HCT116 (cell line): ENCODE measurements at regions not wholly inside any gene's neighbourhood (a gene's known extent, or its start where the extent isn't known, plus 50 kb on each side); places are given as distances from the start of the nearest gene placed in this dataset.

Experiments
- ATAC-seq: fragments of 200-7000 bp; cut with Tn5 transposase; 2 replicates; pipeline ENCODE4 v1.9.1; 2020; ENCODE audit warnings: mild to moderate bottlenecking, moderate library complexity
- BruUV-seq: library from RNA; stranded (reverse); fragments of 400-500 nt; replicated peaks from 2 replicates; lab custom pipeline; 2021; lab: Mats Ljungman, UMichigan
- CTCF ChIA-PET: fragments of 300-600 bp; sonication (Branson Sonifier 250); formaldehyde crosslinking; loops from one replicate; lab custom pipeline; 2021; ENCODE audit warnings: antibody characterized with exemption; lab: Charles Lee
- POLR2A ChIA-PET: fragments of 300-600, 350-600 bp; sonication (Branson Sonifier 250); formaldehyde crosslinking; loops from one replicate; lab custom pipeline; 2021; ENCODE audit warnings: antibody characterized with exemption; lab: Charles Lee
- RAD21 ChIA-PET, 2 experiments: fragments of 300-600 bp; sonication (Branson Sonifier 250); formaldehyde crosslinking; loops; one replicate each; lab custom pipeline; 2023; ENCODE audit warnings: low total read pairs in 2 of 2; ENCODE audit not compliant: uncharacterized antibody in 2 of 2, unreplicated experiment in 2 of 2, low non-redundant PET in 1 of 2; lab: Charles Lee
- DNase-seq: peaks from one replicate; pipeline ENCODE4 v3.0.0-alpha.2; 2010; ENCODE audit warnings: low read depth, low spot score
- H2AFZ ChIP-seq: fragments of 200-600 bp; shearing (Covaris generic), sonication (generic); 2 replicates; pipeline ENCODE4 v1.6.1; 2017; ENCODE audit warnings: low read depth, mixed run types, mixed read lengths, antibody characterized with exemption, low read length; ENCODE audit not compliant: poor library complexity, severe bottlenecking
- H3K27ac ChIP-seq: 2 replicates; pipeline ENCODE4 v1.5.1; 2012; ENCODE audit warnings: low read depth, low read length
- H3K27me3 ChIP-seq: fragments of 200-600 bp; sonication (generic); 2 replicates; pipeline ENCODE4 v1.6.1; 2016; ENCODE audit warnings: mixed run types, low read length, mixed read lengths; ENCODE audit not compliant: insufficient read depth
- H3K36me3 ChIP-seq, 2 experiments: fragments of 200-500 bp in 1 of 2; fragments of 200-600 bp in 1 of 2; sonication (Bioruptor generic) in 1 of 2; sonication (generic) in 1 of 2; 2 replicates each; pipeline versions ENCODE4 v1.5.1 to v1.6.1; 2014 to 2016; ENCODE audit warnings: low read length in 2 of 2, inconsistent platforms in 1 of 2, mixed read lengths in 1 of 2, mixed run types in 1 of 2; ENCODE audit not compliant: insufficient read depth in 2 of 2, control insufficient read depth in 1 of 2
- H3K4me1 ChIP-seq, 2 experiments: fragments of 200-600 bp in 1 of 2; sonication (generic) in 1 of 2; 2 replicates each; pipeline versions ENCODE4 v1.5.1 to v1.6.1; 2012 to 2017; ENCODE audit warnings: low read length in 2 of 2, inconsistent platforms in 1 of 2, mild to moderate bottlenecking in 1 of 2, mixed read lengths in 1 of 2, mixed run types in 1 of 2, moderate library complexity in 1 of 2; ENCODE audit not compliant: insufficient read depth in 2 of 2, control insufficient read depth in 1 of 2
- H3K4me2 ChIP-seq: fragments of 200-600 bp; sonication (generic); 2 replicates; pipeline ENCODE4 v1.6.1; 2017; ENCODE audit warnings: mixed run types, low read length, mixed read lengths
- H3K4me3 ChIP-seq, 2 experiments: fragments of 200-600 bp in 1 of 2; sonication (generic) in 1 of 2; replicated peaks in 1 of 2; 2 replicates each; pipeline ENCODE4 v1.5.1; 2011 to 2016; ENCODE audit warnings: low read length in 2 of 2, control low read depth in 1 of 2, low read depth in 1 of 2, mild to moderate bottlenecking in 1 of 2, mixed read lengths in 1 of 2, mixed run types in 1 of 2
- H3K79me2 ChIP-seq: fragments of 200-600 bp; sonication (generic); 2 replicates; pipeline ENCODE4 v1.6.1; 2017; ENCODE audit warnings: mild to moderate bottlenecking, mixed run types, low read length, moderate library complexity, mixed read lengths; ENCODE audit not compliant: insufficient read depth
- H3K9ac ChIP-seq: fragments of 200-600 bp; sonication (generic); 2 replicates; pipeline ENCODE4 v1.6.1; 2016; ENCODE audit warnings: low read length, mixed read lengths
- H3K9me2 ChIP-seq: fragments of 200-600 bp; sonication (generic), shearing (Covaris generic); 2 replicates; pipeline ENCODE4 v1.6.1; 2017; ENCODE audit warnings: mixed run types, mild to moderate bottlenecking, moderate library complexity; ENCODE audit not compliant: insufficient read depth
- H3K9me3 ChIP-seq, 2 experiments: fragments of 200-500 bp in 1 of 2; fragments of 200-600 bp in 1 of 2; sonication (Bioruptor generic) in 1 of 2; sonication (generic) in 1 of 2; 2 replicates each; pipeline ENCODE4 v1.6.1; 2014 to 2017; ENCODE audit warnings: low read length in 2 of 2, mixed read lengths in 2 of 2, inconsistent platforms in 1 of 2, low read depth in 1 of 2, mild to moderate bottlenecking in 1 of 2, mixed run types in 1 of 2, moderate library complexity in 1 of 2; ENCODE audit not compliant: control insufficient read depth in 1 of 2, insufficient read depth in 1 of 2
- H4K20me1 ChIP-seq: fragments of 200-600 bp; sonication (generic), shearing (Covaris generic); 2 replicates; pipeline ENCODE4 v1.6.1; 2017; ENCODE audit warnings: mixed run types, mild to moderate bottlenecking, moderate library complexity; ENCODE audit not compliant: insufficient read depth
- CBX3 ChIP-seq: IDR thresholded peaks from 2 replicates; pipeline ENCODE4 v1.6.1; 2012; ENCODE audit warnings: low read depth
- CEBPB ChIP-seq: IDR thresholded peaks from 2 replicates; pipeline ENCODE4 v1.6.1; 2012; ENCODE audit warnings: low read depth
- ELF1 ChIP-seq: IDR thresholded peaks from 2 replicates; pipeline ENCODE4 v1.6.1; 2012; ENCODE audit warnings: low read depth, borderline replicate concordance
- EZH2phosphoT487 ChIP-seq: fragments of 200-600 bp; IDR thresholded peaks from 2 replicates; pipeline ENCODE4 v1.6.1; 2018; ENCODE audit warnings: antibody characterized with exemption, borderline replicate concordance
- FOSL1 ChIP-seq: IDR thresholded peaks from 2 replicates; pipeline ENCODE4 v1.6.1; 2012; ENCODE audit warnings: low read depth
- JUND ChIP-seq: IDR thresholded peaks from 2 replicates; pipeline ENCODE4 v1.6.1; 2012
- POLR2A ChIP-seq: IDR thresholded peaks from 2 replicates; pipeline ENCODE4 v1.7.0; 2011; ENCODE audit warnings: borderline replicate concordance; ENCODE audit not compliant: insufficient read depth, insufficient read length; ENCODE audit errors: extremely low read depth
- POLR2AphosphoS5 ChIP-seq: IDR thresholded peaks from 2 replicates; pipeline ENCODE4 v1.6.1; 2011; ENCODE audit warnings: mild to moderate bottlenecking, low read depth, low read length, moderate library complexity
- SRF ChIP-seq: IDR thresholded peaks from 2 replicates; pipeline ENCODE4 v1.6.1; 2012; ENCODE audit warnings: low read depth
- TCF7L2 ChIP-seq: IDR thresholded peaks from 2 replicates; pipeline ENCODE4 v1.7.0; 2011; ENCODE audit warnings: borderline replicate concordance, inconsistent platforms; ENCODE audit not compliant: insufficient read depth, insufficient read length; ENCODE audit errors: extremely low read depth
- YY1 ChIP-seq: IDR thresholded peaks from 2 replicates; pipeline ENCODE4 v1.6.1; 2011; ENCODE audit warnings: low read length, low read depth, moderate library complexity, mild to moderate bottlenecking; ENCODE audit not compliant: insufficient replicate concordance; ENCODE audit errors: extremely low read depth
- ZFX ChIP-seq: fragments of 450-650 bp; IDR thresholded peaks from 2 replicates; pipeline ENCODE4 v1.6.1; 2017
- ZNF274 ChIP-seq: fragments of 200-500 bp; sonication (Bioruptor generic); IDR thresholded peaks from 2 replicates; pipeline ENCODE4 v1.6.1; 2014; ENCODE audit warnings: mild to moderate bottlenecking, low read depth, low read length, inconsistent platforms
- intact Hi-C: fragments of 100-400 bp; cut with micrococcal nuclease; formaldehyde crosslinking; loops from 2 replicates; pipeline ENCODE4 v1.10.0; 2022
- TF ChIP-seq, protein P1 (sequence below): IDR thresholded peaks from 2 replicates; pipeline ENCODE4 v1.6.1; 2012; ENCODE audit warnings: low read depth
- TF ChIP-seq, protein P2 (sequence below): IDR thresholded peaks from 2 replicates; pipeline ENCODE4 v1.6.1; 2012
- TF ChIP-seq, protein P3 (sequence below): IDR thresholded peaks from 2 replicates; pipeline ENCODE4 v1.6.1; 2011; ENCODE audit warnings: mild to moderate bottlenecking, low read length, moderate library complexity; ENCODE audit not compliant: insufficient replicate concordance; ENCODE audit errors: extremely low read depth
- TF ChIP-seq, protein P4 (sequence below): IDR thresholded peaks from 2 replicates; pipeline ENCODE4 v1.6.1; 2012
- TF ChIP-seq, protein P5 (sequence below), 3 experiments: fragments of 200-600 bp in 1 of 3; sonication (generic) in 1 of 3; IDR thresholded peaks in 2 of 3; conservative IDR thresholded peaks in 1 of 3; 2 replicates each; pipeline ENCODE4 v1.5.1; 2012 to 2017; ENCODE audit warnings: low read depth in 2 of 3, low read length in 2 of 3, antibody characterized with exemption in 1 of 3, borderline replicate concordance in 1 of 3, control low read depth in 1 of 3, mild to moderate bottlenecking in 1 of 3, mixed read lengths in 1 of 3, mixed run types in 1 of 3, moderate library complexity in 1 of 3; ENCODE audit not compliant: insufficient read depth in 1 of 3

DNA sequence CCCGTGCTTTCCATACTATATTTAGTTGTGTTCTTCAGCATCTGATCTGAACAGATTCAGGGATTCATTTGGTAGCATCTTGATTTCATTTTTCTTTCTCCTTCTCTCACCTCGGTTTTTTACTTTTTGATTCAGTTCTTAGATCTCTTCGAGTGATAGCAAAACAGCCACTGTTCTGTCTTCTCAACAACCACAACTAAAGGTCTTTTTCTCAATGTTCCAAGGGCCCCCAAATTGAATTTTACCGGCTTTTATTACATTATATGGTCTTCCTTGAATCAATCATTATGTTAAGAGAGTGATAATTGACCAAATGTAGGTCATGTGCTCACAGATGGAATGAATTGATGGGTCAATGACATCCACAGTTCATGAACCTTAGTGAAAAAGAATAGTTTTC is 164.5 kb upstream of the LMNTD1 start:
- ChIA-PET RAD21 (no interaction called here), CTCF (no interaction called here), POLR2A (no interaction called here)
- Histone ChIP-seq H3K4me1 (no peaks in the 10 kb centered on the region), H3K27ac (no peak overlapping the region), H3K9me2 (no peaks in the 10 kb centered on the region), H3K27me3 (no peaks in the 10 kb centered on the region), H3K9me3 (no peaks in the 10 kb centered on the region), H3K79me2 (no peaks in the 10 kb centered on the region), H4K20me1 (no peaks in the 10 kb centered on the region), H2AFZ (no peak overlapping the region), H3K4me3 (no peak overlapping the region), H3K36me3 (no peaks in the 10 kb centered on the region), H3K4me2 (no peak overlapping the region), H3K9ac (no peak overlapping the region)
- ATAC-seq (no peak), DNase-seq (no peak)
- intact Hi-C loops: no loop called here
- TF ChIP-seq, protein P1, sequence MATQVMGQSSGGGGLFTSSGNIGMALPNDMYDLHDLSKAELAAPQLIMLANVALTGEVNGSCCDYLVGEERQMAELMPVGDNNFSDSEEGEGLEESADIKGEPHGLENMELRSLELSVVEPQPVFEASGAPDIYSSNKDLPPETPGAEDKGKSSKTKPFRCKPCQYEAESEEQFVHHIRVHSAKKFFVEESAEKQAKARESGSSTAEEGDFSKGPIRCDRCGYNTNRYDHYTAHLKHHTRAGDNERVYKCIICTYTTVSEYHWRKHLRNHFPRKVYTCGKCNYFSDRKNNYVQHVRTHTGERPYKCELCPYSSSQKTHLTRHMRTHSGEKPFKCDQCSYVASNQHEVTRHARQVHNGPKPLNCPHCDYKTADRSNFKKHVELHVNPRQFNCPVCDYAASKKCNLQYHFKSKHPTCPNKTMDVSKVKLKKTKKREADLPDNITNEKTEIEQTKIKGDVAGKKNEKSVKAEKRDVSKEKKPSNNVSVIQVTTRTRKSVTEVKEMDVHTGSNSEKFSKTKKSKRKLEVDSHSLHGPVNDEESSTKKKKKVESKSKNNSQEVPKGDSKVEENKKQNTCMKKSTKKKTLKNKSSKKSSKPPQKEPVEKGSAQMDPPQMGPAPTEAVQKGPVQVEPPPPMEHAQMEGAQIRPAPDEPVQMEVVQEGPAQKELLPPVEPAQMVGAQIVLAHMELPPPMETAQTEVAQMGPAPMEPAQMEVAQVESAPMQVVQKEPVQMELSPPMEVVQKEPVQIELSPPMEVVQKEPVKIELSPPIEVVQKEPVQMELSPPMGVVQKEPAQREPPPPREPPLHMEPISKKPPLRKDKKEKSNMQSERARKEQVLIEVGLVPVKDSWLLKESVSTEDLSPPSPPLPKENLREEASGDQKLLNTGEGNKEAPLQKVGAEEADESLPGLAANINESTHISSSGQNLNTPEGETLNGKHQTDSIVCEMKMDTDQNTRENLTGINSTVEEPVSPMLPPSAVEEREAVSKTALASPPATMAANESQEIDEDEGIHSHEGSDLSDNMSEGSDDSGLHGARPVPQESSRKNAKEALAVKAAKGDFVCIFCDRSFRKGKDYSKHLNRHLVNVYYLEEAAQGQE: no peak
- TF ChIP-seq, protein P2, sequence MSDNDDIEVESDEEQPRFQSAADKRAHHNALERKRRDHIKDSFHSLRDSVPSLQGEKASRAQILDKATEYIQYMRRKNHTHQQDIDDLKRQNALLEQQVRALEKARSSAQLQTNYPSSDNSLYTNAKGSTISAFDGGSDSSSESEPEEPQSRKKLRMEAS: no peak
- TF ChIP-seq ZFX (no peak), POLR2AphosphoS5 (no peak), YY1 (no peak), CBX3 (no peak), POLR2A (no peak), JUND (no peak), FOSL1 (no peak), TCF7L2 (no peak), EZH2phosphoT487 (no peak), CEBPB (no peak), ZNF274 (no peak), SRF (no peak), ELF1 (no peak)
- TF ChIP-seq, protein P3, sequence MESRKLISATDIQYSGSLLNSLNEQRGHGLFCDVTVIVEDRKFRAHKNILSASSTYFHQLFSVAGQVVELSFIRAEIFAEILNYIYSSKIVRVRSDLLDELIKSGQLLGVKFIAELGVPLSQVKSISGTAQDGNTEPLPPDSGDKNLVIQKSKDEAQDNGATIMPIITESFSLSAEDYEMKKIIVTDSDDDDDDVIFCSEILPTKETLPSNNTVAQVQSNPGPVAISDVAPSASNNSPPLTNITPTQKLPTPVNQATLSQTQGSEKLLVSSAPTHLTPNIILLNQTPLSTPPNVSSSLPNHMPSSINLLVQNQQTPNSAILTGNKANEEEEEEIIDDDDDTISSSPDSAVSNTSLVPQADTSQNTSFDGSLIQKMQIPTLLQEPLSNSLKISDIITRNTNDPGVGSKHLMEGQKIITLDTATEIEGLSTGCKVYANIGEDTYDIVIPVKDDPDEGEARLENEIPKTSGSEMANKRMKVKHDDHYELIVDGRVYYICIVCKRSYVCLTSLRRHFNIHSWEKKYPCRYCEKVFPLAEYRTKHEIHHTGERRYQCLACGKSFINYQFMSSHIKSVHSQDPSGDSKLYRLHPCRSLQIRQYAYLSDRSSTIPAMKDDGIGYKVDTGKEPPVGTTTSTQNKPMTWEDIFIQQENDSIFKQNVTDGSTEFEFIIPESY: no peak
- TF ChIP-seq, protein P4, sequence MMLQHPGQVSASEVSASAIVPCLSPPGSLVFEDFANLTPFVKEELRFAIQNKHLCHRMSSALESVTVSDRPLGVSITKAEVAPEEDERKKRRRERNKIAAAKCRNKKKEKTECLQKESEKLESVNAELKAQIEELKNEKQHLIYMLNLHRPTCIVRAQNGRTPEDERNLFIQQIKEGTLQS: no peak
- TF ChIP-seq, protein P5, sequence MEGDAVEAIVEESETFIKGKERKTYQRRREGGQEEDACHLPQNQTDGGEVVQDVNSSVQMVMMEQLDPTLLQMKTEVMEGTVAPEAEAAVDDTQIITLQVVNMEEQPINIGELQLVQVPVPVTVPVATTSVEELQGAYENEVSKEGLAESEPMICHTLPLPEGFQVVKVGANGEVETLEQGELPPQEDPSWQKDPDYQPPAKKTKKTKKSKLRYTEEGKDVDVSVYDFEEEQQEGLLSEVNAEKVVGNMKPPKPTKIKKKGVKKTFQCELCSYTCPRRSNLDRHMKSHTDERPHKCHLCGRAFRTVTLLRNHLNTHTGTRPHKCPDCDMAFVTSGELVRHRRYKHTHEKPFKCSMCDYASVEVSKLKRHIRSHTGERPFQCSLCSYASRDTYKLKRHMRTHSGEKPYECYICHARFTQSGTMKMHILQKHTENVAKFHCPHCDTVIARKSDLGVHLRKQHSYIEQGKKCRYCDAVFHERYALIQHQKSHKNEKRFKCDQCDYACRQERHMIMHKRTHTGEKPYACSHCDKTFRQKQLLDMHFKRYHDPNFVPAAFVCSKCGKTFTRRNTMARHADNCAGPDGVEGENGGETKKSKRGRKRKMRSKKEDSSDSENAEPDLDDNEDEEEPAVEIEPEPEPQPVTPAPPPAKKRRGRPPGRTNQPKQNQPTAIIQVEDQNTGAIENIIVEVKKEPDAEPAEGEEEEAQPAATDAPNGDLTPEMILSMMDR (IDR thresholded peaks at IDR 0.05 in 2 of 3, conservative IDR thresholded peaks at IDR 0.05 in 1 of 3; ENCODE audit: borderline replicate concordance in 1 of 3, insufficient read depth in 1 of 3, low read depth in 2 of 3, low read length in 2 of 3): no peak
- BruUV-seq: no TSS peak
